ENCODE measurements at regions not wholly inside any gene's neighbourhood (a gene's known extent, or its start where the extent isn't known, plus 50 kb on each side); places are given as distances from the start of the nearest gene placed in this dataset.

DNA sequence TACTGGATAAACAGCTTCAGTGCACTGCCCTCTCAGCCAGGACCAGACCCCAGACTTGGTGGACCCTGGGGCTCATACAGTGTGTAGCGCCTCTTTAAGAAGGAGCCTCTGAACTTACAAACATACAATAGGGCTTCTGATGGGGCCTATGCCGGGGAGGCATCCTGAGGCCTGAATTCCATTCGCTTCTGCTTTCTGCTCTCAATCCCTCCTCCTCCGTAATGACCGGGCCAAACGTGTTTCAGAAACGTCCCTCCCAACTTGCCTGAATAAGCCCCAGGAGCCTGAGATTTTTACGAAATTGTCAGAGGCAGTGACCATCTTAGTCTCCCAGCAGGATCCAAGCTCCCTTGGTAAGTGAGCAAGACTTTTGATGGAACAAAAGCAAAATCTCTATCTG is 128.1 kb upstream of the BOD1 start:
- DNase-seq = no peak

GRCh38 chr5:173745123-173745522 is 128.7 kb upstream of the BOD1 start:
- no peak for DNase-seq

DNA sequence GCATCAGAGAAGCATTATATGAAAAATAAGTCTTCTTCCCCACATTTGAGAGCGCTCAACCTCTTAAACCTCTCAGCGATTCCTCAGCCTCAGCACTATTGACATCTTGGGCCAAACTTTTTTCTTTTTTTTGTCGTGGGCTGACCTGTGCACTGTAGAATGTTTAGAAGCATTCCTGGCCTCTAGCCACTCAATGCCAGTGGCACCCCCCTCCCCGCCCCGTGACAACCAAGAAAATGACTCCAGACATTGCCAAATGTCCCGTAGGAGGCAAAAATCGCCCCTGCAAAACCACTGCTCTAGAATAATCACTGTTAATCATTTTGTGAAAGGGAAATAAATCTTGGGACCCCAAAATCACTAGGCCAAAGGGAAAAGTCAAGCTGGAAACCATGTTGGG is 129.1 kb upstream of the BOD1 start:
- no peak for DNase-seq

DNA sequence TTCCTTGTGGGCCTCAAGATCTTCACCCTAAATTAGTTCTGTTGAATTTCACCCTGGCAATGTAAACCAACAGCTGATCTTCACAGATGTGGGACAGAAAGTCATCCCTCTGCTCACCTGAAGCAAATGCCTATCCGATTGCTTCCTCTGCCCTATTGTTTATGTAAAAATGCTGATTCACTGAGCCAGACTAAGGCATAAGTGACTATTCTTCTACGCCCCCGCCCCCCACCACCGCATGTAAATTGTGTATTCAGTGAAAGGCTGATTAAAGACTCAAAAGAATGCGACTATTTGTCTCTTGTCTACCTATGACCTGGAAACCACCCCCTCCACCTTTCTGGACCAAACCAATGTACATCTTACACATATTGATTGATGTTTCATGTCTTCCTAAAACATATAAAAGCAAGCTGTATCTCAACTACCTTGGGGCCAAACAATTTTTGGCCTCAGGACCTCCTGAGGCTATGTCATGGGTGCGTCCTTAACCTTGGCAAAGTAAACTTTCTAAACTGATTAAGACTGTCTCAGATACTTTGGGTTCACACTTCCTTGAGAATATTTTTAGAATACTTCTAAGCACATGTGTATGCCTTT is 129.7 kb upstream of the BOD1 start:
- no peak for DNase-seq

GRCh38 chr5:173747876-173748275 is 131.4 kb upstream of the BOD1 start:
- DNase-seq = no peak

GRCh38 chr5:173750538-173751265 is 134.3 kb upstream of the BOD1 start:
- no peak for DNase-seq

DNA sequence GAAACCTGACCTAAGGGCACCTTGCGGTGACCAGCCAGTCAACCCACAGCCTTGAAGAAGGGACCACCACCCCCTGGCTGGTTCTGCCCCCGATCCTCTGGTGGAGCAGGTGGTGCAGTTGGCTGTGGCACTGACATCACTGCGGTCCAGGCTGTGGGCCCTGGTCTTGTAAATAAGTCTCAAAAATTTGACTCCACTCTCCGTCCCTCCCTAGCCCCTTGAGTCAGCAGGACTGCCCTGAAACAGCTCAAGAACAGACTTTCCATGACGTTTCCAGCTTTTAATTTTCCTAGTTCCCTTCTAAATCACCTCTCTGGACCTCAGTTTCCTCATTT is 134.8 kb upstream of the BOD1 start:
- DNase-seq = no peak

DNA sequence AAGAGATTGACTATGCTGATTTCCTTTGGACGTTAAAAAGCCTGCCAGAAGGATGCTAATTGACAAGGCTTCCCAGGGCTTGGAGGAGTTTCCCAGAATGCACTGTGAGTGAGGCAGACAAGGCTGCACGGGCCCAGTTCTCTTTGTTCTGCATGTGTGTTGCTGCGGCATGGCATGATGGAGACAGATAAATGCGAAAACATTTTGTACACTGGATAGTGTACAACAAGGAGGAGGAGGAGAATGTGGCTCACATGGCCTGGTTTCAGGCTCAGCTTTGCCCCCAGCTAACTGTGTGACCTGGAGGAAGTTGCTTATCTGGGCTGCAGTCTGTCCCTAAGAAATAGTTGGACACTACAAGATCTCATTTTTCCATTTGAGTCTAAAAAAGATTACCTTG is 135.5 kb upstream of the CPEB4 start:
- DNase-seq = no peak

DNA sequence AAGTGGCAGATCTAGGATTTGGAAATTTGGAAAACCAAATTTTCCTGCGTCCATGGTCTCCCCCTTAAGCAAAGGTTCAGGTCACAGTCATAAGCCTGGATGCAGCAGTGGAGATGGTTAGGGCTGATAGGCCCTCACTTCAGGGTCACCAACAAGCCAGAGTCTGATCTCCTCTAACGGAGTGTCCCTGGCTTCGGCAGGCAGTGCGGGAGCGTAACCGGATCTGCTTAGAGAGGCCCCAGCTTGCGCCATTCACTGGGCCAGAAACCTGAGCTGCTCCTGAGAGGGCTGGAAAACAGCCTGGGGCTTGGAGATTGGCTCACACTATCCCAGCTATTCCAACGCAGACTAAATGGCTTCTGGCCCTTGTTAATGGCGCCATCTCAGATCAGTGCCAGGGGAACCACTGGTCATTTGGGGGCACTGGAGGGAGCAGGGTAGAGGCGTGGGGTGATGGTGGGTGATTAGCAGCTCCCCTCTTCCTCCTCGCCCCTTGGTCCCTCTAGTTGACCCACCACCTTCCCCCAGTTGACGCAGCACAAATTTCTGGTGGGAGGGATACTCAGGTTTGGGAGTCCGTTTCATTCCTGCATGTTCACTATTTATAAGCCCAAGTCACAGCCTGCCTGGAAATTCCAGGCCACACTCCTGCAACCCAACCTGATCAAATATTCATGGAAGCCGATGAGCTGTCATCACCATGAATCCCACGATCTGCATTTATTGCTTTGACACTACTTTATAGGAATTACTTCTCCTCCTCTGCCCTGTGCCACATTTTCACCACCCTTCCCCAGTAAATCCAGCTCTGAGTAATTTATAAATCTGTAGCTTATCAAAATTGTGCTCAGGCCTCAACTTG is 134.6 kb upstream of the CPEB4 start:
- DNase-seq = no peak

DNA sequence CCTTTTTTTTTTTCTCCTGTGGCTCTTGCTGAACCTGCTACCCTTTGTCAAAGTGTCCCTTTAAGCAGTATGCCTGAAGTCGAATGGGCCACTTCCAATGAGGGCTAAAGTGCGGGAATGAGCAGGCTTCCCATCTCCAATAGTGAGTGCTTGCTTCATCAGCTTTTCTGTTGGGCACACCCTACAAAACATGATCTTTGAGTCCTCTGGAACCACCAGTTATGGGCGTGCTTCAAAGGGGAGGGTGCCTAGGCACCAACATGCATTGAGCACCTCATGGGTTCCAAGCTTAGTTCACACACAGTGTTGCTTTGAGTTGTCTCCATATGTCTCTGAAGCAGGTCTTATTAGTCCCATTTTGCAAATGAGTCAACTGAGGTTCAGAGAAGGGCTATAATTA is 132.8 kb upstream of the CPEB4 start:
- no peak for DNase-seq

GRCh38 chr5:173757403-173758209 is 130.5 kb upstream of the CPEB4 start:
- DNase-seq = no peak

DNA sequence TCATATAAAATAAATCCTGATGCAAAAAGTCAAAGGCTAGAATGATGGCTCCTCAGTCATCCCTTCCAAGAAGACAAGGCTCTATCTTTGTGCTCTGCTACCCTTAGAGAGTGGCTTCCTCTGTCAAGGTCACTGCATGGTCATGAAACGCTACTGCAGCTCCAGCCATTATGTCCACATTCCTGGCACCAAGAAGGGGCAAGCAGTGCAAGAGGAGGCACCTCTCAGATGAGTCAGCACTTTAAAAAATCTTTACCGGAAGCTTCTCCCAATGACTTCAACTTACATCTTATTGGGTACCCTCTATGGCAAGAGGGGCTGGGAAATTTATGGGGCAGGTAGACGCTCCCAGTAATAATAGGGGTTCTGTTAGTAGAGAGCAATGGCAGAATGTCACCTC is 129.5 kb upstream of the CPEB4 start:
- no peak for DNase-seq

DNA sequence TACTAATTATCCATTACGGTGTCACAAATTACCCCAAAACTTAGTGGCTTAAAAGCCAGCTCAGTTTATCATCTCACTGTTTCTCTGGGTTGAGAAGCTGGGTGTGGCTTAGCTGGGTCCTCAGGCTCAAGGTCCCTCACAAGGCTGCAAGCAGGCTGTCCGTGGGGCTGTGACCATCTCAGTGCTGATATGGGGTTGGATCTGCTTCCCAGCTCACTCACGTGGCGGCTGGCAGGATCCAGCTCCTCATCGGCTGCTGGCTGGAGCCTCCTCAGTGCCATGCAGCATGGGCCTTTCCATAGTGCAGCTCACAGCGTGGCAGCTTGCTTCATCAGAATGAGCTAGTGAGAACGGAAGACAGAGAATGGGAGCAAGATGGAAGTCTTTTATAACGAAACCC is 128.5 kb upstream of the CPEB4 start:
- DNase-seq = no peak

GRCh38 chr5:173760461-173761177 is 127.5 kb upstream of the CPEB4 start:
- DNase-seq = no peak

GRCh38 chr5:173761178-173761513 is 127.0 kb upstream of the CPEB4 start:
- no peak for DNase-seq

DNA sequence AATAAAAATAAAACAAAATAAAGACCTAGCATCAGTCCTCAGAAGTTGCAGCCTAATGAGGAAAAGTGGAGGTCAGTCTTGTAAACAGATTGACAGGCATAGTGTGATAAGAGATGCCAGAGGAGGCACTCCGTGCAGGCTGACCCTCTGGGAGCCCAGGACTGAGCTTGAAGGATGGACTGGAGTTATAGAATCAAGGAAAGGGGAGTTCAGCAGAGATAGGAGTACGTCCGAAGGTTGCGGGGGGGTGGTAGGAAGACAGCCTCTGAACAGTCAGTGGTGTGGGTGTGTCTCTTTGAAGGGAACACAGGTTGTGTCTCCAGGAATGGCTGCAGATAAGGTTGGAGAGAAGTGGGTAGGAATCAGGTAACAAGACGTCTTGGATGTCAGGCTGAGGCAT is 126.1 kb upstream of the CPEB4 start:
- no peak for DNase-seq

DNA sequence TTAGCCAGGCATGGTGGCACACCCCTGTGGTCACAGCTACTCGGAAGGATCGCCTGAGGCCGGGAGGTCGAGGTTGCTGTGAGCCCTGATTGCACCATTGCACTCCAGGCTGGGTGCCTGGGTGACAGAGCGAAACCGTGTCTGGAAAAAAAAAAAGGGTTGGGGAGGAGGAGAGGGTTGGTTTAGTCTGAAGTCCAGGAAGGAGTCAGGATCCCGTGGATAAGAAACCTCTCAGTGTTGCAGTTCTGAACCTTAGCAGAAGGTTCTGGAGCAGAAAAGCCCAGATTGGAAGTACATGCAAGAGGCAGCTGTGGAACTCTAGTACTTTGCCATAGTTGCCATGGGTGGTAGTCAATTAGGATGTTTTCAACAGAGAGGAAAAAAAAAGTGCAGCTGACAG is 125.2 kb upstream of the CPEB4 start:
- no peak for DNase-seq

- DNase-seq = no peak
These were observed 124.7 kb upstream of the CPEB4 start for GRCh38 chr5:173763410-173763809.

GRCh38 chr5:173764332-173765028 is 123.7 kb upstream of the CPEB4 start:
- no peak for DNase-seq

DNA sequence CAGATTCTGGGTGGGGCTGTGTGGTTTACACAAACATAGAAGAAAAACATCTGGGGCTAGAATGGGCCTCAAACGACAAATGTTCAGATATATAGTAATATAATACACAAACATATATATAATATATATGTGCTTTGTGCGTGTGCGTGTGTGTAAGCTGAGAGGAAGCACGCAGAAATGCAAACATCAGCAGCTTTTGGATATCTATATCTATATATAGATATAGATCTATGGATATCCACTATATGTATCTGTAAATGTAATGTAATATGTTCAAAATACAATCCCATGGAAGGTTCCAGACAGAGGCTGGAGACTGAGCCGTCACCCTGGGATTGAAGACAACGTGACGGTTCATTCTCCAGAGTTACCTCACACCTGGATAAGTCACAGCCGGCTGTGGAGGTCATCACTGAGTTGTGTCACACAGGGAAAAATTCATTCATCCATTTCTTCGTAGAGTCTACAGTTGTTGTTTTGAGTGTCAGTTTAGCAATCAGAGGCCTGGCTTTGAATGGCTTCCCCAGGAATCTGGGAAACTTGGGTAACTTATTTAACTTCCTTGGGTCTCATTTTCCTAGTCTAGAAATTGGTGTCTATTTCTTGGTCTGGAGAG is 123.0 kb upstream of the CPEB4 start:
- no peak for DNase-seq

GRCh38 chr5:173765661-173766060 is 122.5 kb upstream of the CPEB4 start:
- DNase-seq = no peak
